ENCODE measurements at regions not wholly inside any gene's neighbourhood (a gene's known extent, or its start where the extent isn't known, plus 50 kb on each side); places are given as distances from the start of the nearest gene placed in this dataset.
"Not testable (repeated sequence)": the region's sequence is repeated elsewhere in the genome, so short reads cannot be mapped to it uniquely, and the experiment has no call there.

GRCh38 chr7:29619111-29619510 lies 55.5 kb downstream of the PRR15 start:
- Mint-ChIP-seq H3K27ac (no peak overlapping the region), H3K9me3 (peaks cover 1% of the 10 kb centered on the region), H3K27me3 (peaks cover 8% of the 10 kb centered on the region), H3K36me3 (no peaks in the 10 kb centered on the region), H3K4me1 (no peaks in the 10 kb centered on the region), H3K4me3 (no peak overlapping the region)
- DNase-seq (ENCODE audit: low spot score in 2 of 2) (no peak), ATAC-seq (ENCODE audit: low read depth) (no peak)

GRCh38 chr7:29619848-29620555 lies 56.4 kb downstream of the PRR15 start:
- DNase-seq (ENCODE audit: low spot score in 2 of 2) = no peak
- Mint-ChIP-seq H3K4me1 (no peaks in the 10 kb centered on the region), H3K27ac (no peak overlapping the region), H3K36me3 (no peaks in the 10 kb centered on the region), H3K9me3 (peaks cover 1% of the 10 kb centered on the region), H3K4me3 (no peak overlapping the region), H3K27me3 (peaks cover 11% of the 10 kb centered on the region)
- ATAC-seq (ENCODE audit: low read depth) = no peak

DNA sequence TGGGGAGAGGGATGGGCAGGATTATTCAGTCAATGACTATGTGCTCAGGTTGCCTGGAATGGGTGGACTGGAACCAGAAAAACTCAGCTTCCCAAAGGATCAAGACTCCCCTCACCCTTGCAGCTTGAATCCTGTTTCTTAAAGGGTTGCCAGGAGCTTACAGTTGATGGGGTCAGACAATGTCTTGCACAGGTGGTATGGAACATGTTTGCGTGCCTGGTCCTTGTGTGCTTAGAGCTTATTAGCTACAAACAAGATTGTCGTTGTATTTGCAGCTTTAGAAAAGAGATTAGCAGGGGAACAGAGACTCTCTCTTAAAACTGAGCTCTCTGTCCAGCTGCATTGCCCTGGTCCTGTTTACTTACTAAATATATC lies 56.9 kb downstream of the PRR15 start:
- peaks cover 1% of the 10 kb centered on the region for H3K9me3 Mint-ChIP-seq
- no peaks in the 10 kb centered on the region for H3K36me3 Mint-ChIP-seq
- ATAC-seq (ENCODE audit: low read depth) = no peak
- peaks cover 14% of the 10 kb centered on the region for H3K27me3 Mint-ChIP-seq
- no peak overlapping the region for H3K27ac Mint-ChIP-seq
- H3K4me1 Mint-ChIP-seq = no peaks in the 10 kb centered on the region
- no peak overlapping the region for H3K4me3 Mint-ChIP-seq
- DNase-seq (ENCODE audit: low spot score in 2 of 2) = no peak

- Mint-ChIP-seq H3K27me3 (peaks cover 11% of the 10 kb centered on the region), H3K4me3 (no peak overlapping the region), H3K36me3 (no peaks in the 10 kb centered on the region), H3K27ac (no peak overlapping the region), H3K9me3 (no peaks in the 10 kb centered on the region), H3K4me1 (no peaks in the 10 kb centered on the region)
- DNase-seq (ENCODE audit: low spot score in 2 of 2) = no peak
- no peak for ATAC-seq (ENCODE audit: low read depth)
Measured at GRCh38 chr7:29622335-29623265, 59.0 kb downstream of the PRR15 start.

DNA sequence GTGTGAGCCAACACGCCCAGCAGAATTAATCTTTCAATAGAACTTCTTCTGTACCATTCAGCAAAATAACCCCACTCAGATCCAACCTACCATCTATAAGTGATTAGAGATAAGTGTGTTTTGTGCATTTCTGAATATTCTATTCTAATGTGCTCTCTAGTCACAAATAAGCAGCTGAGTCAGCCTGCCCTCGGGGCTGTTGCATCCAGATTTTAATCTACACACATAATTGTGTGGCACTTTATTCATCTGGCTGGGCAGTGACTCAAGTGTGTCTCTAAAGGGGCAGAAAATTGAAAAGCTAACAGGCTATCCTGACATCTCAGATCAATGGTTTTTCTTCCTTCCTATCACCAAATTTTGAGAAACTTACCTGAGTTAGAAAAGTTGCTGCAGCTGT lies 60.3 kb downstream of the PRR15 start:
- no peak overlapping the region for H3K27ac Mint-ChIP-seq
- ATAC-seq (ENCODE audit: low read depth) (no peak), DNase-seq (ENCODE audit: low spot score in 2 of 2) (no peak)
- H3K27me3 Mint-ChIP-seq = peaks cover 14% of the 10 kb centered on the region
- no peak overlapping the region for H3K4me3 Mint-ChIP-seq
- H3K9me3 Mint-ChIP-seq = no peaks in the 10 kb centered on the region
- H3K4me1 Mint-ChIP-seq = no peaks in the 10 kb centered on the region
- H3K36me3 Mint-ChIP-seq = no peaks in the 10 kb centered on the region

DNA sequence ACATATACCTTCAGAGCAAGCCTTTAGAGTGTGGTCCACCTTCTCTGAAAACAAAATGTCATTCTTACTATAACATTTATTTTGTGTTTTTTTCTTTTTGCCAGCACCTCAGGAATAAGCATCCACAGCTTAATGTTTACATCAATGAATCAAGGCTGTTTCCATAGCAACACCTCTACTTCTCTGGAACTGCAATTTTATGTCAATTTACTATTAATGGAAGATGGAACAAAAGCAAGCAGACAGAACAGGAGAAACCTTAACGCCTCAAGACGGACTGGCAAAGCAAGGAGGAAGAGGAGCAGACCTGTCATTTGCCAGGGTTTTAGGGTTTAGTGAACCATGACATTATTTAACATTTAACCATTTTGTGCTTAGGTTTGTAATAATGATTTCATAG lies 63.1 kb downstream of the PRR15 start:
- ATAC-seq (ENCODE audit: low read depth) (no peak), DNase-seq (ENCODE audit: low spot score in 2 of 2) (no peak)
- Mint-ChIP-seq H3K4me1 (no peaks in the 10 kb centered on the region), H3K4me3 (no peak overlapping the region), H3K9me3 (no peaks in the 10 kb centered on the region), H3K27ac (no peak overlapping the region), H3K36me3 (no peaks in the 10 kb centered on the region), H3K27me3 (peaks cover 15% of the 10 kb centered on the region)

DNA sequence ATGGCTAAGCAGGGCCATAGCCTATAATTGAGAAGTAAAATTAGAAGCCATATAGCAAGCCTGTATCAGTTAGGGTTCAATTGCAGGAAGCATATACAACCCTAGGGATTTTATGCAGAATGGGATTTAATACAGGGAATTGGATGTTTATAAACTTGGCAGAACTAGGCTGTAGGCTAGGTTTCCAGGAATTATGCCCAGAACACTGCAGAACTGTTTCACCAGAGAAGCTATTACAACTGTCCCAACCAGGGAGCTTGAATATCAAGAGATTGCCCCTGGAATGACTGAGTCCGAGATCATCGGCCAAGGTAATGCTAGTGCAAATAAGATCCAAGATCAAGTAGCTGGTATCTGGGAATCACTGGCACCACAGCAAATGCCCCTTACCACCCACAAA lies 64.0 kb downstream of the PRR15 start:
- no peaks in the 10 kb centered on the region for H3K4me1 Mint-ChIP-seq
- no peaks in the 10 kb centered on the region for H3K9me3 Mint-ChIP-seq
- DNase-seq (ENCODE audit: low spot score in 2 of 2) (no peak), ATAC-seq (ENCODE audit: low read depth) (no peak)
- H3K4me3 Mint-ChIP-seq = no peak overlapping the region
- H3K27ac Mint-ChIP-seq = no peak overlapping the region
- H3K36me3 Mint-ChIP-seq = no peaks in the 10 kb centered on the region
- peaks cover 15% of the 10 kb centered on the region for H3K27me3 Mint-ChIP-seq

DNA sequence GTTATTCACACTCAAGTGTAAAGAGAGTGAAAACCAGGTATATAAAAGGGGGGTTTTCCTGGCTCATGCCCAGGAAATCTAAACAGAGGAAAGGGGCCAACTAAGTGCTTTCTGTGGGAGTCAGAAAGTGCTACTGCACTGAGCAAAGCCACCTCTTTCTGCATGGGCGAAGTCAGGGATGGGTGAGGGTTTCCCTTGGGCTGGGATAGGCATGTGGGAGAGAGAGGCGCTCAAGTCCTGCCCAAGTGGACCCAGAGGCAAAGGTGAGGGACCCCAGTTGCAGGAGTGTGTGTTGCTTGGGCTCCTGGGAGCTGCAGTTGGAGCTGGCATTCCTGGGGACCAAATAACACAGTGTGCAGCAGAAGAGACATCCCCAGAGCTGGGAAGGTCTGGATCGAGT lies 65.9 kb downstream of the PRR15 start:
- DNase-seq (ENCODE audit: low spot score in 2 of 2) = no peak
- H3K36me3 Mint-ChIP-seq = no peaks in the 10 kb centered on the region
- no peak for ATAC-seq (ENCODE audit: low read depth)
- H3K4me1 Mint-ChIP-seq = no peaks in the 10 kb centered on the region
- no peak overlapping the region for H3K4me3 Mint-ChIP-seq
- peaks cover 15% of the 10 kb centered on the region for H3K27me3 Mint-ChIP-seq
- no peaks in the 10 kb centered on the region for H3K9me3 Mint-ChIP-seq
- H3K27ac Mint-ChIP-seq = no peak overlapping the region

DNA sequence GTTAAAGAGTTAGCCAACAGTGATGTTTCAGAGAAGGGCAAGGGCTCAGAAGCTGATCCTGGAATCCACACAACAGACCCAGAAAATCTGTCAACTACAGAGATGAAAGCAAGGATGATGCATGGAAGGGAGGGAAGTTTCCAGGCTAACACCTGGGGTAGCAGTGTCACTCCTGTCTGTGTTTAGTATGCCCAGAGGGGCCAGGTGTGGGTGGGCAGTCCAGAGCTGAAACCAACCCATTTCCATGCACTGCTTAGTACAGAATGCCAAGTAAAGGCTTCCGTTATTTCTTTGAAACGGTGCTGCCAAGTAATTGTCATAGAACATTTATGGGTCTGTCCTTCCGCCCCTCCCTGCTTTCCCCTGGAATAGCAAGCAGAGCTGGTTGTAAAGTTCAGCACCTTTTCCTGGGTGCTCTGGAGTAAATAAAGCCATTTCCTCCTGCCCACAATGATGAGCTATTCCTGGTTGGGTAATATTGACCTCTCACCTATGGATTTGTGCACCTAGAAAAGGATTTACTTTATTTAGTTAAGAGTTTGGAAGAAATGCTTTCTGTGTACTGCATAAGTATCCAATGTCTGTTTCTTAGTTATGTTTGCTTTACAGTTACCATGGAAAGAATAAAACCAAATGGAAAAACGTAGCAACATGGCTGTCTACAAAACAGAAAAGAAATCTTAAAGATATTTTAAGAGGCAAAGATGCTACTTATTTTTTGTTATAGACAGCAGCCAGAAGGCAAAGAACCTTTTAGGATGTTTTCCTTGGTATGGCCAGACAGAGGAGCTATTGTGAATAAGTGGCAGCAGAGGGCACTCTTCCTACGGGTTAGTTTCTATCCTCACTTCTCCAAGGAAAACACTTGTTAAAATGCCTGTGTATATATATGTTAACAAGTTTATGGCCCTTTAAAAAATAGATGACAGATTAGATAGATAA lies 71.7 kb downstream of the PRR15 start:
- not testable (repeated sequence) for H3K36me3 Mint-ChIP-seq; H3K9me3 Mint-ChIP-seq; DNase-seq (ENCODE audit: low spot score in 2 of 2); H3K27ac Mint-ChIP-seq; H3K27me3 Mint-ChIP-seq; H3K4me1 Mint-ChIP-seq; H3K4me3 Mint-ChIP-seq; ATAC-seq (ENCODE audit: low read depth)

DNA sequence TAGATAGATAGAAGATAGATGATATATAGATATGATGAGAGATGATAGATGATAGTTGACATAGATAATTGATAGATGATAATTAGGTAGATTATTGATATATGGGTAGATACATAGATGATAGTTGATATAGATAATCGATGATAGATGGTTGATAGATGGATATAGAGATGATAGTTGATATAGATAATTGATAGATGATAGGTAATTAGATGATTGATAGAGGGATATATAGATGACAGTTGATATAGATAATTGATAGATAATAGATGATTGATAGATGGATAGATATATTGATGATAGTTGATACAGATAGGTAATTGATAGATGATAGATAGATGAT lies 72.3 kb downstream of the PRR15 start:
- Mint-ChIP-seq H3K9me3 (no peaks in the 10 kb centered on the region), H3K27ac (no peak overlapping the region), H3K27me3 (peaks cover 2% of the 10 kb centered on the region), H3K4me1 (no peaks in the 10 kb centered on the region), H3K4me3 (no peak overlapping the region), H3K36me3 (no peaks in the 10 kb centered on the region)
- DNase-seq (ENCODE audit: low spot score in 2 of 2) (no peak), ATAC-seq (ENCODE audit: low read depth) (no peak)

- ATAC-seq (ENCODE audit: low read depth) = no peak
- H3K27ac Mint-ChIP-seq = no peak overlapping the region
- DNase-seq (ENCODE audit: low spot score in 2 of 2) = no peak
Measured at GRCh38 chr7:29637374-29637773, 73.7 kb downstream of the PRR15 start.

GRCh38 chr7:29638841-29639240 lies 75.2 kb downstream of the PRR15 start:
- not testable (repeated sequence) for H3K36me3 Mint-ChIP-seq; ATAC-seq (ENCODE audit: low read depth); H3K9me3 Mint-ChIP-seq; DNase-seq (ENCODE audit: low spot score in 2 of 2); H3K27ac Mint-ChIP-seq; H3K27me3 Mint-ChIP-seq; H3K4me3 Mint-ChIP-seq; H3K4me1 Mint-ChIP-seq

More at GRCh38 chr7:29637374-29637773, 73.7 kb downstream of the PRR15 start:
- no peaks in the 10 kb centered on the region for H3K4me1 Mint-ChIP-seq
- H3K9me3 Mint-ChIP-seq = no peaks in the 10 kb centered on the region
- H3K4me3 Mint-ChIP-seq = no peak overlapping the region
- peaks cover 4% of the 10 kb centered on the region for H3K27me3 Mint-ChIP-seq
- H3K36me3 Mint-ChIP-seq = no peaks in the 10 kb centered on the region

GRCh38 chr7:29639386-29639785 lies 75.8 kb downstream of the PRR15 start:
- DNase-seq (ENCODE audit: low spot score in 2 of 2) (no peak), ATAC-seq (ENCODE audit: low read depth) (no peak)
- Mint-ChIP-seq H3K9me3 (no peaks in the 10 kb centered on the region), H3K4me1 (no peaks in the 10 kb centered on the region), H3K4me3 (no peak overlapping the region), H3K27me3 (peaks cover 2% of the 10 kb centered on the region), H3K27ac (no peak overlapping the region), H3K36me3 (no peaks in the 10 kb centered on the region)

Data from memory B cell (primary cell).